ENCODE measurements at regions not wholly inside any gene's neighbourhood (a gene's known extent, or its start where the extent isn't known, plus 50 kb on each side); places are given as distances from the start of the nearest gene placed in this dataset.

- Histone ChIP-seq H3K27me3 (ENCODE audit: control insufficient read depth, insufficient read depth, low read length) (no peaks in the 10 kb centered on the region), H3K9ac (ENCODE audit: low read length) (no peak overlapping the region), H3K4me1 (ENCODE audit: control insufficient read depth, insufficient read depth, low read length) (no peaks in the 10 kb centered on the region), H3K36me3 (ENCODE audit: control insufficient read depth, insufficient read depth, low read length) (no peaks in the 10 kb centered on the region), H3K27ac (ENCODE audit: low read depth, low read length) (no peak overlapping the region), H3K4me3 (ENCODE audit: low read length) (no peak overlapping the region)
These were observed 57.1 kb upstream of the ADRA1D start for GRCh38 chr20:4306206-4306605.

GRCh38 chr20:4305091-4305490, 56.0 kb upstream of the ADRA1D start:
- H3K27ac ChIP-seq (ENCODE audit: low read depth, low read length): no peak overlapping the region
- H3K4me1 ChIP-seq (ENCODE audit: control insufficient read depth, insufficient read depth, low read length): no peaks in the 10 kb centered on the region
- H3K27me3 ChIP-seq (ENCODE audit: control insufficient read depth, insufficient read depth, low read length): no peaks in the 10 kb centered on the region
- H3K4me3 ChIP-seq (ENCODE audit: low read length): no peak overlapping the region
- H3K9ac ChIP-seq (ENCODE audit: low read length): no peak overlapping the region
- H3K36me3 ChIP-seq (ENCODE audit: control insufficient read depth, insufficient read depth, low read length): no peaks in the 10 kb centered on the region

GRCh38 chr20:4304601-4305000, 55.5 kb upstream of the ADRA1D start:
- Histone ChIP-seq H3K9ac (ENCODE audit: low read length) (no peak overlapping the region), H3K4me3 (ENCODE audit: low read length) (no peak overlapping the region), H3K4me1 (ENCODE audit: control insufficient read depth, insufficient read depth, low read length) (no peaks in the 10 kb centered on the region), H3K27ac (ENCODE audit: low read depth, low read length) (no peak overlapping the region), H3K27me3 (ENCODE audit: control insufficient read depth, insufficient read depth, low read length) (no peaks in the 10 kb centered on the region), H3K36me3 (ENCODE audit: control insufficient read depth, insufficient read depth, low read length) (no peaks in the 10 kb centered on the region)

GRCh38 chr20:4303136-4303535, 54.0 kb upstream of the ADRA1D start:
- Histone ChIP-seq H3K27me3 (ENCODE audit: control insufficient read depth, insufficient read depth, low read length) (no peaks in the 10 kb centered on the region), H3K4me1 (ENCODE audit: control insufficient read depth, insufficient read depth, low read length) (no peaks in the 10 kb centered on the region), H3K4me3 (ENCODE audit: low read length) (no peak overlapping the region), H3K27ac (ENCODE audit: low read depth, low read length) (no peak overlapping the region), H3K9ac (ENCODE audit: low read length) (no peak overlapping the region), H3K36me3 (ENCODE audit: control insufficient read depth, insufficient read depth, low read length) (no peaks in the 10 kb centered on the region)

GRCh38 chr20:4300921-4301320, 51.8 kb upstream of the ADRA1D start:
- Histone ChIP-seq H3K36me3 (ENCODE audit: control insufficient read depth, insufficient read depth, low read length) (no peaks in the 10 kb centered on the region), H3K27me3 (ENCODE audit: control insufficient read depth, insufficient read depth, low read length) (no peaks in the 10 kb centered on the region), H3K9ac (ENCODE audit: low read length) (no peak overlapping the region), H3K4me3 (ENCODE audit: low read length) (no peak overlapping the region), H3K4me1 (ENCODE audit: control insufficient read depth, insufficient read depth, low read length) (no peaks in the 10 kb centered on the region), H3K27ac (ENCODE audit: low read depth, low read length) (no peak overlapping the region)

- no peaks in the 10 kb centered on the region for H3K36me3 ChIP-seq (ENCODE audit: control insufficient read depth, insufficient read depth, low read length)
- no peak overlapping the region for H3K27ac ChIP-seq (ENCODE audit: low read depth, low read length)
- no peak overlapping the region for H3K4me3 ChIP-seq (ENCODE audit: low read length)
- no peaks in the 10 kb centered on the region for H3K27me3 ChIP-seq (ENCODE audit: control insufficient read depth, insufficient read depth, low read length)
- no peaks in the 10 kb centered on the region for H3K4me1 ChIP-seq (ENCODE audit: control insufficient read depth, insufficient read depth, low read length)
- no peak overlapping the region for H3K9ac ChIP-seq (ENCODE audit: low read length)
These were observed 51.3 kb upstream of the ADRA1D start for GRCh38 chr20:4300401-4300800.

DNA sequence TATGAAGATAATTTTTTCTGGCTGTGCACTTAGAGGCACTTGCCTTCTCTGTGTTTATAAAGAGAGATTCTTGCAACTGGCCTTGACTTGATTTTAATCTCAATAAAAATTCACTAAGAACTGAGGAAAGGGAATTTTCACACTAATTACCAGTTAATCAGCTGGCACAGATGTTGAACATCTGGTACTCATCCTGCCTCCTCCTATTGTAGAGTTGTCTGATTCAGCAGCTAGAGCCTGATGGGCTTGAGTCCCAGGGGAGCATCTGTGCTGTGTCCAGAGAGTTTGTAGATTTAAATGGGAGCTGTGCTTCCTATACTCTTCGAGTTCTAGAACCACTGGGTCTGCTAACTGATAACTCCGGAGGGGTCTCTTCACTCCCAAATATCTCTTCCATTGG, 50.7 kb upstream of the ADRA1D start:
- no peak overlapping the region for H3K9ac ChIP-seq (ENCODE audit: low read length)
- H3K4me3 ChIP-seq (ENCODE audit: low read length): no peak overlapping the region
- H3K36me3 ChIP-seq (ENCODE audit: control insufficient read depth, insufficient read depth, low read length): no peaks in the 10 kb centered on the region
- no peak overlapping the region for H3K27ac ChIP-seq (ENCODE audit: low read depth, low read length)
- no peaks in the 10 kb centered on the region for H3K27me3 ChIP-seq (ENCODE audit: control insufficient read depth, insufficient read depth, low read length)
- no peaks in the 10 kb centered on the region for H3K4me1 ChIP-seq (ENCODE audit: control insufficient read depth, insufficient read depth, low read length)

DNA sequence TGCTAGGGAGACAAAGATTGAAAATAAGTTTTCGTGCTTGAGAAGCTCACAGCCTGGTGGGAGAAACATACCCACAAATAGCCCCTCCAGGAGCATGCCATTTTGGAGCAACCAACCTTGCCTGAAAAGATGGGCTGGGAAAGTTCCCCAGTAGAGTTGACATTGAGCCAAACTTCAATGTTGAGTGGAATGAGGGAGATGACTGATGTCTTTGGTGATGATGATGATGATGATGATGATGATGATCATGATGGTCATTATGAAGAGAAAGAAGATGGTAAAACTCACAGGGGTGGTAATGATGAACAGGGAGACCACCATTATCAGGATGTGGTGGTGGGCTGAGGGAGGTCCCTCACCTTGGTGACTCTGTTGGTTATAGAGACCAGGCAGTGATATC, 50.1 kb upstream of the ADRA1D start:
- H3K27ac ChIP-seq (ENCODE audit: low read depth, low read length): no peak overlapping the region
- no peaks in the 10 kb centered on the region for H3K27me3 ChIP-seq (ENCODE audit: control insufficient read depth, insufficient read depth, low read length)
- H3K9ac ChIP-seq (ENCODE audit: low read length): no peak overlapping the region
- H3K4me1 ChIP-seq (ENCODE audit: control insufficient read depth, insufficient read depth, low read length): no peaks in the 10 kb centered on the region
- no peaks in the 10 kb centered on the region for H3K36me3 ChIP-seq (ENCODE audit: control insufficient read depth, insufficient read depth, low read length)
- no peak overlapping the region for H3K4me3 ChIP-seq (ENCODE audit: low read length)
